Testis (tissue), 2 donors: ENCODE measurements at regions not wholly inside any gene's neighbourhood (a gene's known extent, or its start where the extent isn't known, plus 50 kb on each side); places are given as distances from the start of the nearest gene placed in this dataset.

ENCODE experiments used
- POLR2A ChIP-seq: fragments of 450-650 bp; IDR thresholded peaks from one replicate; pipeline ENCODE4 v1.6.1; 2017; ENCODE audit warnings: antibody characterized with exemption, mild to moderate bottlenecking, moderate library complexity
- TF ChIP-seq, protein P1 (sequence below), 3 experiments: fragments of 450-650 bp in 2 of 3; fragments of 200-600 bp in 1 of 3; sonication (generic) in 1 of 3; IDR thresholded peaks; one replicate each; pipeline ENCODE4 v1.5.1; 2016 to 2019; ENCODE audit warnings: antibody characterized with exemption in 3 of 3, mild to moderate bottlenecking in 2 of 3, moderate library complexity in 1 of 3

DNA sequence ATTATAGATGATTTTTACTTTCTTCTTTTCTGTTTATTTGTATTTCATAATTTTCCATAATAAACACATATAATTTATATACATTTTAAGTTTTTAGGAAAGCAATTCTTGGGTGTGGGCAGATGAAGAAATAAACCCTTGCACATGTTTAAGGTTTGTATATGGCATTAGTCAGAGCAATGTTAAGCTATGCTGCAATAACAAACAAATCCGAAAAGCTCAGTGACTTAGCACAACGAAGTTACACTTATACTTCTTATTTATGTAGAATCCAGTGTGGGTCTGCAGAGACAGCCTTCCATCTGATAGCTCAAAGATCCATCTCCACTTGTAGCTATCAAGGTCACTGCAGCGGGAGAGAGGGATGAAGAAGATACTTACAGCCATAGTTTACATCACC, 68.5 kb upstream of the BARX2 start:
- TF ChIP-seq POLR2A, result no peak
- TF ChIP-seq, protein P1, sequence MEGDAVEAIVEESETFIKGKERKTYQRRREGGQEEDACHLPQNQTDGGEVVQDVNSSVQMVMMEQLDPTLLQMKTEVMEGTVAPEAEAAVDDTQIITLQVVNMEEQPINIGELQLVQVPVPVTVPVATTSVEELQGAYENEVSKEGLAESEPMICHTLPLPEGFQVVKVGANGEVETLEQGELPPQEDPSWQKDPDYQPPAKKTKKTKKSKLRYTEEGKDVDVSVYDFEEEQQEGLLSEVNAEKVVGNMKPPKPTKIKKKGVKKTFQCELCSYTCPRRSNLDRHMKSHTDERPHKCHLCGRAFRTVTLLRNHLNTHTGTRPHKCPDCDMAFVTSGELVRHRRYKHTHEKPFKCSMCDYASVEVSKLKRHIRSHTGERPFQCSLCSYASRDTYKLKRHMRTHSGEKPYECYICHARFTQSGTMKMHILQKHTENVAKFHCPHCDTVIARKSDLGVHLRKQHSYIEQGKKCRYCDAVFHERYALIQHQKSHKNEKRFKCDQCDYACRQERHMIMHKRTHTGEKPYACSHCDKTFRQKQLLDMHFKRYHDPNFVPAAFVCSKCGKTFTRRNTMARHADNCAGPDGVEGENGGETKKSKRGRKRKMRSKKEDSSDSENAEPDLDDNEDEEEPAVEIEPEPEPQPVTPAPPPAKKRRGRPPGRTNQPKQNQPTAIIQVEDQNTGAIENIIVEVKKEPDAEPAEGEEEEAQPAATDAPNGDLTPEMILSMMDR (IDR thresholded peaks at IDR 0.05), result no peak
